B cell (primary cell): ENCODE measurements at regions not wholly inside any gene's neighbourhood (a gene's known extent, or its start where the extent isn't known, plus 50 kb on each side); places are given as distances from the start of the nearest gene placed in this dataset.

ENCODE experiments used
- ATAC-seq: fragments of 200-7000 bp; cut with Tn5 transposase; one replicate; pipeline ENCODE4 v1.10.0; 2021; ENCODE audit warnings: low read depth, mild to moderate bottlenecking, moderate number of reproducible peaks, moderate library complexity
- CTCF ChIA-PET: fragments of 350-600 bp; sonication (Branson Sonifier 250); formaldehyde crosslinking; loops from one replicate; lab custom pipeline; 2021; ENCODE audit warnings: antibody characterized with exemption, inconsistent platforms; lab: Charles Lee
- POLR2A ChIA-PET: fragments of 350-600 bp; sonication (Branson Sonifier 250); formaldehyde crosslinking; loops from one replicate; lab custom pipeline; 2021; ENCODE audit warnings: antibody characterized with exemption; lab: Charles Lee
- DNase-seq: peaks from one replicate; pipeline ENCODE4 v3.0.0; 2013
- H2AFZ ChIP-seq: 2 replicates; pipeline ENCODE4 v1.6.1; 2012; ENCODE audit warnings: mild to moderate bottlenecking, low read depth, low read length; ENCODE audit not compliant: insufficient read depth, poor library complexity, severe bottlenecking
- H3K27ac ChIP-seq, 2 donors: 1 replicate in 1 of 2; 2 replicates in 1 of 2; pipeline ENCODE4 v1.5.1; 2012 to 2013; ENCODE audit warnings: low read length in 2 of 2, mild to moderate bottlenecking in 2 of 2, moderate library complexity in 1 of 2
- H3K27me3 ChIP-seq, 4 experiments: fragments of 200-600 bp in 1 of 4; sonication (generic) in 1 of 4; replicated peaks in 1 of 4; 1 replicate in 2 of 4; 2 replicates in 2 of 4; pipeline versions ENCODE4 v1.6.1 to v1.7.0; 2013 to 2016; ENCODE audit warnings: low read length in 3 of 4, mild to moderate bottlenecking in 2 of 4, mixed read lengths in 1 of 4, moderate library complexity in 1 of 4; ENCODE audit not compliant: insufficient read depth in 4 of 4, control insufficient read depth in 3 of 4; ENCODE audit errors: control extremely low read depth in 1 of 4
- H3K36me3 ChIP-seq, 2 experiments: replicated peaks in 1 of 2; 1 replicate in 1 of 2; 2 replicates in 1 of 2; pipeline versions ENCODE4 v1.6.1 to v1.7.1; 2013; ENCODE audit warnings: low read length in 1 of 2; ENCODE audit not compliant: insufficient read depth in 2 of 2, control insufficient read depth in 1 of 2; ENCODE audit errors: control extremely low read depth in 1 of 2, extremely low read depth in 1 of 2
- H3K4me1 ChIP-seq, 2 donors: fragments of 200-600 bp in 1 of 2; sonication (generic) in 1 of 2; 1 replicate in 1 of 2; 2 replicates in 1 of 2; pipeline versions ENCODE4 v1.5.1 to v1.6.1; 2013 to 2017; ENCODE audit warnings: low read length in 2 of 2; ENCODE audit not compliant: control insufficient read depth in 2 of 2, insufficient read depth in 2 of 2
- H3K4me2 ChIP-seq: replicated peaks from 2 replicates; pipeline ENCODE3; 2012; ENCODE audit warnings: mild to moderate bottlenecking, low read depth, low read length; ENCODE audit not compliant: poor library complexity, severe bottlenecking
- H3K4me3 ChIP-seq, 5 experiments: fragments of 200-600 bp in 1 of 5; sonication (generic) in 1 of 5; 1 replicate in 3 of 5; 2 replicates in 2 of 5; pipeline versions ENCODE4 v1.5.1 to v1.7.0; 2011 to 2016; ENCODE audit warnings: low read length in 4 of 5, mild to moderate bottlenecking in 4 of 5, low read depth in 2 of 5, control low read depth in 1 of 5, moderate library complexity in 1 of 5; ENCODE audit not compliant: insufficient read depth in 1 of 5; ENCODE audit errors: control extremely low read depth in 1 of 5, extremely low read depth in 1 of 5
- H3K79me2 ChIP-seq: fragments of 200-600 bp; sonication (generic); one replicate; pipeline ENCODE4 v1.6.0; 2016; ENCODE audit warnings: low read length; ENCODE audit not compliant: control insufficient read depth, insufficient read depth
- H3K9ac ChIP-seq: fragments of 200-600 bp; sonication (generic); 2 replicates; pipeline ENCODE4 v1.6.1; 2017; ENCODE audit warnings: mild to moderate bottlenecking, low read length, moderate library complexity
- H3K9me3 ChIP-seq, 3 donors: one replicate each; pipeline versions ENCODE4 v1.6.1 to v1.7.1; 2013; ENCODE audit warnings: low read length in 2 of 3; ENCODE audit not compliant: control insufficient read depth in 2 of 3, insufficient read depth in 1 of 3; ENCODE audit errors: control extremely low read depth in 1 of 3
- H4K20me1 ChIP-seq: 2 replicates; pipeline ENCODE4 v1.6.0; 2012; ENCODE audit warnings: mild to moderate bottlenecking, low read length; ENCODE audit not compliant: insufficient read depth, control insufficient read depth, poor library complexity, severe bottlenecking
- H3K27ac Mint-ChIP-seq: one replicate; pipeline ENCODE4 v1.8.0; 2021; ENCODE audit warnings: mixed read lengths
- H3K27me3 Mint-ChIP-seq: one replicate; pipeline ENCODE4 v1.8.0; 2021; ENCODE audit warnings: mixed read lengths
- H3K4me1 Mint-ChIP-seq: one replicate; pipeline ENCODE4 v1.8.0; 2021; ENCODE audit warnings: mixed read lengths
- H3K4me3 Mint-ChIP-seq: one replicate; pipeline ENCODE4 v1.8.0; 2021; ENCODE audit warnings: mixed read lengths
- H3K9me3 Mint-ChIP-seq: one replicate; pipeline ENCODE4 v1.8.0; 2022; ENCODE audit warnings: mixed read lengths; ENCODE audit not compliant: insufficient read depth
- EZH2 ChIP-seq: IDR thresholded peaks from 2 replicates; pipeline ENCODE4 v1.6.1; 2012; ENCODE audit warnings: borderline replicate concordance, low read depth, mild to moderate bottlenecking, moderate library complexity, low read length; ENCODE audit not compliant: insufficient read depth, poor library complexity, severe bottlenecking
- WGBS: methylation state at CpG from one replicate; pipeline ENCODE4 v1.1.5; 2013; ENCODE audit warnings: missing lambda C conversion rate; ENCODE audit not compliant: insufficient coverage; 5-methylcytosine and 5-hydroxymethylcytosine counted together
- intact Hi-C: fragments of 100-400 bp; cut with micrococcal nuclease; formaldehyde crosslinking; loops from one replicate; pipeline ENCODE4 v1.10.0; 2022
- TF ChIP-seq, protein P1 (sequence below): fragments of 200-600 bp; IDR thresholded peaks from one replicate; pipeline ENCODE4 v1.8.0; 2022; ENCODE audit warnings: antibody characterized with exemption, mild to moderate bottlenecking

DNA sequence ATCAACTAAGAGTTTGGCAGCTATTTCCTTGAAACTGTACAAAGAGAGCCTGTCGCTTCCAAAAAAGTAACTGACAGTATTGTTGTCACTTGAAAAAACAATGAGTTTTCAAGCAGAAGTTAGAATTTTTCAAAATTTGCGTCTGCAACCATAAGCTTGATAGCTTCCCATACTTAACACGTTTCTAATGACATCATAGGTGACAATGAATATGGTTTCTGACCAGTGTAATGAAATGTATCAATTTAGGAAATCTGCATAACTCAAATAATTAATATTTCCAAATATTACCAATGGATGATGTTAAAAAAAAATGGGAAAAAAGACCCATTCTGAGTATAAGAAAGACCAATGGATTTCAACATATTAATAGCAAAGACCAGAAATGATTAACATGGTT lies 165.4 kb upstream of the CRY1 start:
- TF ChIP-seq, protein P1, sequence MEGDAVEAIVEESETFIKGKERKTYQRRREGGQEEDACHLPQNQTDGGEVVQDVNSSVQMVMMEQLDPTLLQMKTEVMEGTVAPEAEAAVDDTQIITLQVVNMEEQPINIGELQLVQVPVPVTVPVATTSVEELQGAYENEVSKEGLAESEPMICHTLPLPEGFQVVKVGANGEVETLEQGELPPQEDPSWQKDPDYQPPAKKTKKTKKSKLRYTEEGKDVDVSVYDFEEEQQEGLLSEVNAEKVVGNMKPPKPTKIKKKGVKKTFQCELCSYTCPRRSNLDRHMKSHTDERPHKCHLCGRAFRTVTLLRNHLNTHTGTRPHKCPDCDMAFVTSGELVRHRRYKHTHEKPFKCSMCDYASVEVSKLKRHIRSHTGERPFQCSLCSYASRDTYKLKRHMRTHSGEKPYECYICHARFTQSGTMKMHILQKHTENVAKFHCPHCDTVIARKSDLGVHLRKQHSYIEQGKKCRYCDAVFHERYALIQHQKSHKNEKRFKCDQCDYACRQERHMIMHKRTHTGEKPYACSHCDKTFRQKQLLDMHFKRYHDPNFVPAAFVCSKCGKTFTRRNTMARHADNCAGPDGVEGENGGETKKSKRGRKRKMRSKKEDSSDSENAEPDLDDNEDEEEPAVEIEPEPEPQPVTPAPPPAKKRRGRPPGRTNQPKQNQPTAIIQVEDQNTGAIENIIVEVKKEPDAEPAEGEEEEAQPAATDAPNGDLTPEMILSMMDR: no peak
- TF ChIP-seq EZH2: no peak
- Histone ChIP-seq H3K9me3 (peaks cover under 1 to 6% (median 4%) of the 10 kb centered on the region in 3 donors), H3K4me1 (no peaks in the 10 kb centered on the region), H3K4me2 (no peak overlapping the region), H2AFZ (no peak overlapping the region), H3K36me3 (no peaks in the 10 kb centered on the region), H3K27ac (no peak overlapping the region), H3K79me2 (no peaks in the 10 kb centered on the region), H3K4me3 (no peak overlapping the region), H3K9ac (no peak overlapping the region), H4K20me1 (no peaks in the 10 kb centered on the region), H3K27me3 (peaks cover 0 to 2% (median 0%) of the 10 kb centered on the region in 4 experiments)
- Mint-ChIP-seq H3K27me3 (peaks cover 18% of the 10 kb centered on the region), H3K27ac (no peak overlapping the region), H3K9me3 (peaks cover under 1% of the 10 kb centered on the region), H3K4me1 (no peaks in the 10 kb centered on the region), H3K4me3 (no peak overlapping the region)
- ATAC-seq (no peak), DNase-seq (no peak)
- CTCF ChIA-PET: interaction anchor here (1.0 kb wide), 1 partner anchor 9 kb away, joined by 3 read pairs; no protein-coding TSS in a partner anchor
- POLR2A ChIA-PET: no interaction called here
- WGBS: no CpG with 5 or more reads among the region's 3 CpGs
- intact Hi-C loops: no loop called here

DNA sequence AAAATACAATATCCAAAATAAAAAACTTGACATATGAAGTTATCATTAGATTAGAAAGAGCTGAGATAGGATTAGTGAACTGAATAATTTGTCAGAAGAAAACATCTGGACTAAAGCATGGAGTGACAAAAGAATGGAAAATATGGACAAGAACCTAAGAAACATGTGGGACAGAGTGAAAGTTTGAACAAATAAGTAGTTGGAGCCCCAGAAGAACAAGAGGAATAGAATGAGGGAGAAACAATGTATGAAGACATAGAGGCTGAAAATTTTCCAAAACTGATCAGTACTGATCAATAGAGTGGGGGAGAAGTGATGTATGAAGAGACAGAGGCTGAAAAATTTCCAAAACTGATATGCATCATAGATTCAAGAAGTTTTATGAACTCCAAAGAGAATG lies 170.6 kb upstream of the CRY1 start:
- no peak overlapping the region for H3K9ac ChIP-seq
- no peak overlapping the region for H3K27ac Mint-ChIP-seq
- H3K4me3 ChIP-seq: no peak overlapping the region
- no peaks in the 10 kb centered on the region for H3K4me1 ChIP-seq
- no peak overlapping the region for H2AFZ ChIP-seq
- H3K9me3 Mint-ChIP-seq: peaks cover 5% of the 10 kb centered on the region
- ATAC-seq: no peak
- TF ChIP-seq EZH2: no peak
- TF ChIP-seq, protein P1: no peak
- no peaks in the 10 kb centered on the region for H3K36me3 ChIP-seq
- no peaks in the 10 kb centered on the region for H3K4me1 Mint-ChIP-seq
- H4K20me1 ChIP-seq: no peaks in the 10 kb centered on the region
- H3K27me3 ChIP-seq: peaks cover 0 to 2% (median 0%) of the 10 kb centered on the region in 4 experiments
- POLR2A ChIA-PET: no interaction called here
- no peak overlapping the region for H3K27ac ChIP-seq
- peaks cover 4% of the 10 kb centered on the region for H3K27me3 Mint-ChIP-seq
- DNase-seq: no peak
- CTCF ChIA-PET: no interaction called here
- H3K9me3 ChIP-seq: peaks cover 0 to 5% (median 2%) of the 10 kb centered on the region in 3 donors
- no peak overlapping the region for H3K4me2 ChIP-seq
- intact Hi-C loops: no loop called here
- no peak overlapping the region for H3K4me3 Mint-ChIP-seq
- H3K79me2 ChIP-seq: no peaks in the 10 kb centered on the region
